ENCODE measurements at regions not wholly inside any gene's neighbourhood (a gene's known extent, or its start where the extent isn't known, plus 50 kb on each side); places are given as distances from the start of the nearest gene placed in this dataset.

DNA sequence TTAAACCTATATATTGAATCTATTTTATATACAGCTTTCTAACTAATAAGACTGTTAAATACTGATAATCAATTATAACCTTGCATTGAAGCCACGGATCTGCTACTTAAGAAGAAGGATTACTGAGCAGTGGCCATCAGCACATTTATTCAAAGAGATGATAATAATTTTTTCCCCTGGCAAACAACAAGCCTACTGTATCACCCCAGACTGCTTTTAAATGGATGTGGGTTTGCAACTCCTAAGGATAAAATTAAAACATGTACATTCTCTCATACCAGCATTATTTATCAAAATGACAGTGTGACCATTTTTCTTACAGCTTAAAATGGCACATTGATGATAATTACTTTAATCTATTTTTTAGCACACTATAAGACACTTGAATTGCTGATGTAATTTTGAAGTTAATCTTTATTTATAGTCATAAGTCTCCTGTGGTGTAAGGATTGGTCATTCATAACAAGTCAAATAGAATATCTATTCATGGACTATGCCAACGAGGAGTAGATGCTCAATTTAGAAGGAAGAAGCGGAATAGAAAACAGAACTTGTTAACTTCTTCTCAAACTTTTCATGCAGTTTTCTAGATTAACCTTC, 517.7 kb downstream of the METTL4 start:
- H3K4me3 ChIP-seq (ENCODE audit: low read depth, low read length) = no peak overlapping the region
- no peak for DNase-seq (ENCODE audit: low read depth)
- TF ChIP-seq, protein P1, sequence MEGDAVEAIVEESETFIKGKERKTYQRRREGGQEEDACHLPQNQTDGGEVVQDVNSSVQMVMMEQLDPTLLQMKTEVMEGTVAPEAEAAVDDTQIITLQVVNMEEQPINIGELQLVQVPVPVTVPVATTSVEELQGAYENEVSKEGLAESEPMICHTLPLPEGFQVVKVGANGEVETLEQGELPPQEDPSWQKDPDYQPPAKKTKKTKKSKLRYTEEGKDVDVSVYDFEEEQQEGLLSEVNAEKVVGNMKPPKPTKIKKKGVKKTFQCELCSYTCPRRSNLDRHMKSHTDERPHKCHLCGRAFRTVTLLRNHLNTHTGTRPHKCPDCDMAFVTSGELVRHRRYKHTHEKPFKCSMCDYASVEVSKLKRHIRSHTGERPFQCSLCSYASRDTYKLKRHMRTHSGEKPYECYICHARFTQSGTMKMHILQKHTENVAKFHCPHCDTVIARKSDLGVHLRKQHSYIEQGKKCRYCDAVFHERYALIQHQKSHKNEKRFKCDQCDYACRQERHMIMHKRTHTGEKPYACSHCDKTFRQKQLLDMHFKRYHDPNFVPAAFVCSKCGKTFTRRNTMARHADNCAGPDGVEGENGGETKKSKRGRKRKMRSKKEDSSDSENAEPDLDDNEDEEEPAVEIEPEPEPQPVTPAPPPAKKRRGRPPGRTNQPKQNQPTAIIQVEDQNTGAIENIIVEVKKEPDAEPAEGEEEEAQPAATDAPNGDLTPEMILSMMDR (IDR thresholded peaks at IDR 0.05; ENCODE audit: control insufficient read depth, extremely low read depth, insufficient read depth) = no peak

DNA sequence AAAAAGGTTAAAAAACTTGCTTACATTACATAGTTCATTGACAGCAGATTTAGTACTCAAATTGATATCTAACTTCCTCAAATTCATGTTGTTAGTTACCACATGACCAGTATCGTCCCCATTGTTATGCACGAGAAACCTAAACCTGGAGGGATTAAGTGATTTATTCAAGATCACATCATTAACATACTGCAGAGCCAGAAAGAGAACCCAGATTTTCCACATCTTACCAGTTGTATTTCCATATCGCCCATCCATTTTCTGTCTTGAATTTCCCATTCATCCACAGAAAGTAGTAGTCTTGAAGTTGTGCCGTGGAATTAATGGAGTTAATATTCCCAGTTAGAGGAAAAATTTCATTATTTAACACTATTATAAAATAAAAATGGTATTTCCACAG, 512.0 kb downstream of the METTL4 start:
- DNase-seq (ENCODE audit: low read depth) = no peak
- no peak overlapping the region for H3K4me3 ChIP-seq (ENCODE audit: low read depth, low read length)
- TF ChIP-seq, protein P1 (IDR thresholded peaks at IDR 0.05; ENCODE audit: control insufficient read depth, extremely low read depth, insufficient read depth) = no peak

DNA sequence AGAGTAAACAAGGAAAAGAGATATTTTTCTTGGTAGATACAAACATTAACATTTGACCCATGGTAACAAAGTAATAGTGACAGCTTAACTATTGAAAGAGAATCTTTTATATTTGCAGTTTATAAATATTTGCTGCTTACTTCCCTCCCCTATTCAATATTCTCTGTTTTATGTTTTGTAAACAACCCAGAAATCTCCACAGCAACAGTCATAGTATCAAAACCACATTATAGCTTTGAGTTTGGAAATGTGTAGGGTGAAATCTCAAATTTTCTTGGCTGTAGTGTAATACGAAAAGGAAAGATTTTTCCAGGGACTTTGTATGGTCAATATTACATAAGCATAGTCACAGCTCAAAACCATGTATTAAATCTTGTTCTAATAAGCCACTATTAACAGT, 511.2 kb downstream of the METTL4 start:
- TF ChIP-seq, protein P1 (IDR thresholded peaks at IDR 0.05; ENCODE audit: control insufficient read depth, extremely low read depth, insufficient read depth) = no peak
- no peak for DNase-seq (ENCODE audit: low read depth)
- no peak overlapping the region for H3K4me3 ChIP-seq (ENCODE audit: low read depth, low read length)

- DNase-seq (ENCODE audit: low read depth) = peak; percentile 32
- TF ChIP-seq, protein P1 (IDR thresholded peaks at IDR 0.05; ENCODE audit: control insufficient read depth, extremely low read depth, insufficient read depth) = no peak
- no peak overlapping the region for H3K4me3 ChIP-seq (ENCODE audit: low read depth, low read length)
Measured at GRCh38 chr18:2070631-2071030, 500.7 kb downstream of the METTL4 start.

- DNase-seq (ENCODE audit: low read depth) = no peak
- H3K4me3 ChIP-seq (ENCODE audit: low read depth, low read length) = no peak overlapping the region
- TF ChIP-seq, protein P1 (IDR thresholded peaks at IDR 0.05; ENCODE audit: control insufficient read depth, extremely low read depth, insufficient read depth) = no peak
Measured at GRCh38 chr18:2075499-2075898, 495.8 kb downstream of the METTL4 start.

GRCh38 chr18:2082676-2083075, 488.6 kb downstream of the METTL4 start:
- DNase-seq (ENCODE audit: low read depth) = no peak
- TF ChIP-seq, protein P1 (IDR thresholded peaks at IDR 0.05; ENCODE audit: control insufficient read depth, extremely low read depth, insufficient read depth) = no peak
- no peak overlapping the region for H3K4me3 ChIP-seq (ENCODE audit: low read depth, low read length)

DNA sequence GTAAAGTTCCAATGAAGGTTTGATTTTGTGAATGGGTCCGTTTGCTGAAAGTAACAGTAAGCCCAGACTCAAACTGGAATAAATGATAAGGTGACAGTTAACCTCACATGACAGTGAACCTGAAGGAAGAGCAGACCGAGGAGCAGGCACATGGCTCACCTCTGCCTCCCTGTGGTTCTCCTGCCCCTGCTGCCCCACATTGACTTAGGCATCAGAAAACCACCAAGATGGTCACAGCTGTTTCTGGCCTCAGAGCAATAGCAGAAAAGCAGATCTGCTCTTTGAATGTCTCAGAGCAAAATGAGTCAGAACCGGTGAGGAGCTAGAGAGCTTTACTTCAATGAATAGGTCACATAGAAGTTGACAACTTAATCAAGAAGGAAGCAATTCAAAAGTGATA, 487.6 kb downstream of the METTL4 start:
- TF ChIP-seq, protein P1 (IDR thresholded peaks at IDR 0.05; ENCODE audit: control insufficient read depth, extremely low read depth, insufficient read depth) = peak; percentile 45; the same call in 1 of the 2 replicates
- DNase-seq (ENCODE audit: low read depth) = no peak
- H3K4me3 ChIP-seq (ENCODE audit: low read depth, low read length) = no peak overlapping the region
